ENCODE measurements at regions not wholly inside any gene's neighbourhood (a gene's known extent, or its start where the extent isn't known, plus 50 kb on each side); places are given as distances from the start of the nearest gene placed in this dataset.
"Not testable (repeated sequence)": the region's sequence is repeated elsewhere in the genome, so short reads cannot be mapped to it uniquely, and the experiment has no call there.

- no peaks in the 10 kb centered on the region for H3K36me3 ChIP-seq (ENCODE audit: control insufficient read depth, low read length)
- H3K27me3 ChIP-seq (ENCODE audit: control insufficient read depth, low read length): no peaks in the 10 kb centered on the region
- TF ChIP-seq EZH2phosphoT487 (IDR thresholded peaks at IDR 0.05; ENCODE audit: borderline replicate concordance, low read length) (no peak), CTCF (IDR thresholded peaks at IDR 0.05; ENCODE audit: low read depth, low read length, poor library complexity, severe bottlenecking) (no peak)
- H3K27ac ChIP-seq (ENCODE audit: low read depth, low read length): no peak overlapping the region
- H3K4me2 ChIP-seq (ENCODE audit: low read length): no peak overlapping the region
- no peaks in the 10 kb centered on the region for H3K9me2 ChIP-seq (replicated peaks; ENCODE audit: control insufficient read depth, low read length)
- no peak overlapping the region for H3K4me3 ChIP-seq (ENCODE audit: low read length)
- H3K9me3 ChIP-seq (ENCODE audit: control insufficient read depth, insufficient read depth, low read length): no peaks in the 10 kb centered on the region
- H4K20me1 ChIP-seq (ENCODE audit: control insufficient read depth, insufficient read depth, low read depth, low read length): no peaks in the 10 kb centered on the region
- H3F3A ChIP-seq (ENCODE audit: control insufficient read depth, insufficient read depth): no peaks in the 10 kb centered on the region
- no peaks in the 10 kb centered on the region for H3K79me2 ChIP-seq (ENCODE audit: control insufficient read depth, low read length)
- H3K4me1 ChIP-seq (ENCODE audit: control insufficient read depth, low read length): peaks cover 5% of the 10 kb centered on the region
Measured at GRCh38 chr7:32643194-32643593, 147.9 kb downstream of the AVL9 start.

DNA sequence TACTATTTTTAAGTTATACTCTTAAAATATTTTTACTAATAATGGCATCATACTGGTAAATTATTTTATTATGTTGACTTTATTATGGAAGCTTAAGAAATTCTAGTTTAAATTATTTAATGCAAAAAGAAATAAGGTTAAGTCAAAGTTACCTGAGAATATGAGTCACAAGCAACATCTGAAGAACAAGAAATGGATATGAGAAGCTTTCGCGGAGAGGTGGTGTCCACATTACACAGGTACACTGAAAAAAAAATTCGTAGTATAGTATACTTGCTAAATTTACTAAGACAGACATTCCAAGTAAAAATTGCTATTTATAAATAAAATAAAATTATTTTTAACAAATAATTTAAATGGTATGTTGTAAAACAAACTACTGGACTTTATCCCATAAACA is 143.8 kb downstream of the AVL9 start:
- no peak for TF ChIP-seq EZH2phosphoT487 (IDR thresholded peaks at IDR 0.05; ENCODE audit: borderline replicate concordance, low read length)
- TF ChIP-seq CTCF (IDR thresholded peaks at IDR 0.05; ENCODE audit: low read depth, low read length, poor library complexity, severe bottlenecking): no peak
- Histone ChIP-seq H3K4me3 (ENCODE audit: low read length) (no peak overlapping the region), H3F3A (ENCODE audit: control insufficient read depth, insufficient read depth) (no peaks in the 10 kb centered on the region), H3K27me3 (ENCODE audit: control insufficient read depth, low read length) (peaks cover 2% of the 10 kb centered on the region; the same call in 1 of the 2 replicates), H3K36me3 (ENCODE audit: control insufficient read depth, low read length) (no peaks in the 10 kb centered on the region), H3K4me2 (ENCODE audit: low read length) (no peak overlapping the region; the same call in 1 of the 2 replicates), H3K9me2 (replicated peaks; ENCODE audit: control insufficient read depth, low read length) (no peaks in the 10 kb centered on the region), H3K79me2 (ENCODE audit: control insufficient read depth, low read length) (no peaks in the 10 kb centered on the region), H3K4me1 (ENCODE audit: control insufficient read depth, low read length) (peaks cover 5% of the 10 kb centered on the region), H4K20me1 (ENCODE audit: control insufficient read depth, insufficient read depth, low read depth, low read length) (no peaks in the 10 kb centered on the region), H3K9me3 (ENCODE audit: control insufficient read depth, insufficient read depth, low read length) (no peaks in the 10 kb centered on the region), H3K27ac (ENCODE audit: low read depth, low read length) (no peak overlapping the region)

DNA sequence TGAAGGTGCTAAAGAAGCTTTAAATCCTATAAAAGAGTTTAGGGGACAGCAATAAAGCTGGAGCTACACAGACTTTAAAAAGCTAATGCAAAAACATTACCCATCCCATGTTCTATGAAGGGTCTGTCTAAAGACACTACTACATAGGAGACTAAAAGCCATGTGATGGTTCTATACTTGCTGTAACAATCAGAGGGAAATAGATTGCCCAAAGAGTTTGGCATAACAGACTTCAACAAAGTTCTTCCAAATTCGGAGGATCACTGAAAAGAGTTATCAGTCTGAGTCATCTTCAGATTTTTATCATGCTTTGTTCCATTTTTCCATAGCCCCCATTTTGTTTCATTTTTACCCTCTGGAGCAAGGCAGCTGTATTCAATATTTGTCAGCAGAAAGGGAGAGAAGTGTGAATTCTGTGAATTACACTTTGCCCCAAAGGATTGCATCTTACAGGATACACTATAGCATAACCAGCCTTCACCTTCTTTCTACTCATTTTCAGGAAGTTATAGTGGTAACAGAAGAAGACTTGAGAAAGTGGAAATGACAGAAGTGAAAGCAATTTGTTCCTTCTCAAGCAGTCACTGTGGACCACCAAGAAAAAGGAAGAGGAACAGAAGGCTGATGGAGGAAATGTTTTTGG is 143.3 kb downstream of the AVL9 start:
- H3F3A ChIP-seq (ENCODE audit: control insufficient read depth, insufficient read depth); H3K9me3 ChIP-seq (ENCODE audit: control insufficient read depth, insufficient read depth, low read length); H3K79me2 ChIP-seq (ENCODE audit: control insufficient read depth, low read length); H3K9me2 ChIP-seq (replicated peaks; ENCODE audit: control insufficient read depth, low read length); H3K4me1 ChIP-seq (ENCODE audit: control insufficient read depth, low read length); H3K27ac ChIP-seq (ENCODE audit: low read depth, low read length); H4K20me1 ChIP-seq (ENCODE audit: control insufficient read depth, insufficient read depth, low read depth, low read length); H3K4me3 ChIP-seq (ENCODE audit: low read length); H3K4me2 ChIP-seq (ENCODE audit: low read length); H3K36me3 ChIP-seq (ENCODE audit: control insufficient read depth, low read length); H3K27me3 ChIP-seq (ENCODE audit: control insufficient read depth, low read length): not testable (repeated sequence)
